ENCODE measurements at regions not wholly inside any gene's neighbourhood (a gene's known extent, or its start where the extent isn't known, plus 50 kb on each side); places are given as distances from the start of the nearest gene placed in this dataset.

- peak; percentile 23 for DNase-seq
These were observed 199.8 kb upstream of the ZIC3 start for GRCh38 chrX:137366018-137366633.

- no peak for DNase-seq
These were observed 202.4 kb upstream of the ZIC3 start for GRCh38 chrX:137363559-137363958.

GRCh38 chrX:137362583-137362982 is 203.3 kb upstream of the ZIC3 start:
- DNase-seq = no peak

GRCh38 chrX:137354851-137355250 is 211.1 kb upstream of the ZIC3 start:
- peak; percentile 65 for DNase-seq

GRCh38 chrX:137353404-137353803 is 212.5 kb upstream of the ZIC3 start:
- DNase-seq = no peak

GRCh38 chrX:137352101-137352660 is 213.7 kb upstream of the ZIC3 start:
- no peak for DNase-seq

- no peak for DNase-seq
These were observed 223.0 kb upstream of the ZIC3 start for GRCh38 chrX:137342969-137343368.

- DNase-seq = no peak
These were observed 252.3 kb upstream of the ZIC3 start for GRCh38 chrX:137313627-137314026.

- DNase-seq = no peak
These were observed 260.5 kb upstream of the ZIC3 start for GRCh38 chrX:137305404-137305803.

GRCh38 chrX:137297167-137297566 is 263.4 kb upstream of the GPR101 start:
- DNase-seq = no peak

- no peak for DNase-seq
These were observed 256.2 kb upstream of the GPR101 start for GRCh38 chrX:137290011-137290410.

GRCh38 chrX:137287191-137287590 is 253.4 kb upstream of the GPR101 start:
- DNase-seq = no peak

GRCh38 chrX:137286423-137286822 is 252.6 kb upstream of the GPR101 start:
- no peak for DNase-seq

- DNase-seq = no peak
These were observed 245.0 kb upstream of the GPR101 start for GRCh38 chrX:137278825-137279224.

GRCh38 chrX:137263374-137263773 is 229.6 kb upstream of the GPR101 start:
- no peak for DNase-seq

GRCh38 chrX:137245183-137245582 is 211.4 kb upstream of the GPR101 start:
- no peak for DNase-seq

- DNase-seq = no peak
These were observed 203.0 kb upstream of the GPR101 start for GRCh38 chrX:137236837-137237236.

- DNase-seq = no peak
These were observed 201.0 kb upstream of the GPR101 start for GRCh38 chrX:137234651-137235402.

- DNase-seq = no peak
These were observed 199.7 kb upstream of the GPR101 start for GRCh38 chrX:137233478-137233877.

- DNase-seq = no peak
These were observed 193.4 kb upstream of the GPR101 start for GRCh38 chrX:137227151-137227550.

- DNase-seq = no peak
These were observed 181.7 kb upstream of the GPR101 start for GRCh38 chrX:137215467-137215866.

GRCh38 chrX:137212078-137212632 is 178.4 kb upstream of the GPR101 start:
- no peak for DNase-seq

- no peak for DNase-seq
These were observed 164.2 kb upstream of the GPR101 start for GRCh38 chrX:137198040-137198439.

GRCh38 chrX:137195991-137196390 is 162.2 kb upstream of the GPR101 start:
- no peak for DNase-seq

All from NCI-H1092 (cell line).